ENCODE measurements at regions not wholly inside any gene's neighbourhood (a gene's known extent, or its start where the extent isn't known, plus 50 kb on each side); places are given as distances from the start of the nearest gene placed in this dataset.

DNA sequence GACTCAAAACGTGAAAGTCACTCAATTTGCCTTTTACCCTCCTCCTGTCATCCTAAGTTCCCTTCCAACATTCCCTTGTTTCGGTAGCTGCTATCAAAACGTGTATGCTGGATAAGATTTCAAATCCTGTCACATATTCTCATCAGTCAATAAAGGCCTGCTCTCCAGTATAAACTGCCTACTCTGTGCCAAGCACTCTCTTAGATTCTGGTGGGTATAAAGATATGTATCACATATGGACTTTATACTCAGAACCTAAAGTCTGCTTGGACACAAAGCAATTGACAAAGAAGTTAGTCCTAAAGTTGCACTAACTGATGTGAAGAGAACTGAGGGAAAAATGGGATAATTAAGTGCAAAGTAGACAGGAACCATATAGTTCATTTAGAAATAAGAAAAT lies 476.6 kb upstream of the MARCKS start:
- H3K9me3 ChIP-seq (ENCODE audit: control insufficient read depth, low read length), result no peaks in the 10 kb centered on the region

GRCh38 chr6:113381232-113381631 lies 475.9 kb upstream of the MARCKS start:
- no peaks in the 10 kb centered on the region for H3K79me2 ChIP-seq
- no peak overlapping the region for H3K4me3 ChIP-seq (ENCODE audit: low read depth, low read length)
- H3K4me1 ChIP-seq, result no peaks in the 10 kb centered on the region
- no peaks in the 10 kb centered on the region for H3K36me3 ChIP-seq (ENCODE audit: control insufficient read depth, insufficient read depth, low read length)
- H3K4me2 ChIP-seq (ENCODE audit: low read length), result no peak overlapping the region
- no peak overlapping the region for H2AFZ ChIP-seq
- no peaks in the 10 kb centered on the region for H3K27me3 ChIP-seq (ENCODE audit: control insufficient read depth, insufficient read depth, low read length)
- H3K9me3 ChIP-seq (ENCODE audit: control insufficient read depth, low read length), result no peaks in the 10 kb centered on the region
- no peak overlapping the region for H3K9ac ChIP-seq
- no peak overlapping the region for H3K27ac ChIP-seq
- no peak for TF ChIP-seq CTCF (IDR thresholded peaks at IDR 0.05)

More for the DNA sequence above, 476.6 kb upstream of the MARCKS start:
- Histone ChIP-seq H3K4me2 (ENCODE audit: low read length) (no peak overlapping the region), H3K79me2 (no peaks in the 10 kb centered on the region), H3K27me3 (ENCODE audit: control insufficient read depth, insufficient read depth, low read length) (no peaks in the 10 kb centered on the region), H2AFZ (no peak overlapping the region), H3K36me3 (ENCODE audit: control insufficient read depth, insufficient read depth, low read length) (no peaks in the 10 kb centered on the region), H3K4me1 (no peaks in the 10 kb centered on the region), H3K27ac (no peak overlapping the region), H3K4me3 (ENCODE audit: low read depth, low read length) (no peak overlapping the region), H3K9ac (no peak overlapping the region)
- TF ChIP-seq CTCF (IDR thresholded peaks at IDR 0.05), result no peak

GRCh38 chr6:113381959-113382358 lies 475.2 kb upstream of the MARCKS start:
- H3K9me3 ChIP-seq (ENCODE audit: control insufficient read depth, low read length), result no peaks in the 10 kb centered on the region
- no peak overlapping the region for H2AFZ ChIP-seq
- TF ChIP-seq CTCF (IDR thresholded peaks at IDR 0.05), result no peak
- no peak overlapping the region for H3K9ac ChIP-seq
- no peaks in the 10 kb centered on the region for H3K27me3 ChIP-seq (ENCODE audit: control insufficient read depth, insufficient read depth, low read length)
- no peaks in the 10 kb centered on the region for H3K4me1 ChIP-seq
- no peak overlapping the region for H3K27ac ChIP-seq
- no peaks in the 10 kb centered on the region for H3K36me3 ChIP-seq (ENCODE audit: control insufficient read depth, insufficient read depth, low read length)
- H3K4me2 ChIP-seq (ENCODE audit: low read length), result no peak overlapping the region
- H3K79me2 ChIP-seq, result no peaks in the 10 kb centered on the region
- H3K4me3 ChIP-seq (ENCODE audit: low read depth, low read length), result no peak overlapping the region

DNA sequence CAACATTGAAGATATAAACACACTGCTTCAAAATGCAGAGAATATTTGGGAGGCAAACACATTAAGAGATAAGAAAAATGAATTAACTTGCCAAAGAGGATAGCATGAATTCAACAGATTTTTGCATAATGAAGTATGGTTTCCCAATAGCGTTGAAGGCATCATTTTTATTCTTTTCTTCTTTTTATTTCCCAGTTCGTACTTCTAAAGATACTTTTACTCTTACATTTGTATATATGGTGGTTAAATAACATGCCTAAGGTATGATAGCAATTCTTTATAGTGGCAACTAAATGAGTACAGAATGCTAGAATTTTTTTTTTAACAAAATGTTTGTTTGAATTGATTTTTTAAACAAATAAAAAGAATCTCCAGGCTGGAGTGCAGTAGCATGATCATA lies 473.4 kb upstream of the MARCKS start:
- TF ChIP-seq CTCF (IDR thresholded peaks at IDR 0.05), result no peak

DNA sequence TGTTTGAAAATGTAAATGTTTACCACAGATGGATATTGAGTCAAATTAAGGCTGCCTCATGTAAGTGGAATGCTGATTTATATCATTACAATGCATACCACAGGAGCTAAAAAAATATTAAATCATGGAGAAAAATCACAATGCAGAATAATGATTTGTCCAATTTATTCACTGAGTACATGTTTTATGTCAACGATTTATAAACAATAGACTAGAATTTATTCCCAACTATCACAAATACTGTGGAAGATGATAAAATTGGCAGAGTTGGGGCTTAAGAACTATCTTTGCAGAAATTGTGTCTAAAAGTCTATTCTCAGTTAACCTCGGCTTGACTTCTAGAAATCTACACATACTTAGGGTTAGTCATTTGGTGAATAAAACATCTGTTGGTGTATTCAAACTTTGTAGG lies 472.1 kb upstream of the MARCKS start:
- H3K4me2 ChIP-seq (ENCODE audit: low read length), result no peak overlapping the region
- H3K27me3 ChIP-seq (ENCODE audit: control insufficient read depth, insufficient read depth, low read length), result no peaks in the 10 kb centered on the region
- no peaks in the 10 kb centered on the region for H3K4me1 ChIP-seq
- no peak overlapping the region for H3K9ac ChIP-seq
- H3K9me3 ChIP-seq (ENCODE audit: control insufficient read depth, low read length), result no peaks in the 10 kb centered on the region
- no peak overlapping the region for H3K27ac ChIP-seq
- no peak overlapping the region for H3K4me3 ChIP-seq (ENCODE audit: low read depth, low read length)
- TF ChIP-seq CTCF (IDR thresholded peaks at IDR 0.05), result no peak
- H3K79me2 ChIP-seq, result no peaks in the 10 kb centered on the region
- no peaks in the 10 kb centered on the region for H3K36me3 ChIP-seq (ENCODE audit: control insufficient read depth, insufficient read depth, low read length)
- no peak overlapping the region for H2AFZ ChIP-seq

More for the DNA sequence above, 473.4 kb upstream of the MARCKS start:
- Histone ChIP-seq H3K36me3 (ENCODE audit: control insufficient read depth, insufficient read depth, low read length) (no peaks in the 10 kb centered on the region), H3K79me2 (no peaks in the 10 kb centered on the region), H3K9ac (no peak overlapping the region), H2AFZ (no peak overlapping the region), H3K27me3 (ENCODE audit: control insufficient read depth, insufficient read depth, low read length) (no peaks in the 10 kb centered on the region), H3K9me3 (ENCODE audit: control insufficient read depth, low read length) (no peaks in the 10 kb centered on the region), H3K4me1 (no peaks in the 10 kb centered on the region), H3K4me3 (ENCODE audit: low read depth, low read length) (no peak overlapping the region), H3K27ac (no peak overlapping the region), H3K4me2 (ENCODE audit: low read length) (no peak overlapping the region)
